ENCODE measurements at regions not wholly inside any gene's neighbourhood (a gene's known extent, or its start where the extent isn't known, plus 50 kb on each side); places are given as distances from the start of the nearest gene placed in this dataset.

DNA sequence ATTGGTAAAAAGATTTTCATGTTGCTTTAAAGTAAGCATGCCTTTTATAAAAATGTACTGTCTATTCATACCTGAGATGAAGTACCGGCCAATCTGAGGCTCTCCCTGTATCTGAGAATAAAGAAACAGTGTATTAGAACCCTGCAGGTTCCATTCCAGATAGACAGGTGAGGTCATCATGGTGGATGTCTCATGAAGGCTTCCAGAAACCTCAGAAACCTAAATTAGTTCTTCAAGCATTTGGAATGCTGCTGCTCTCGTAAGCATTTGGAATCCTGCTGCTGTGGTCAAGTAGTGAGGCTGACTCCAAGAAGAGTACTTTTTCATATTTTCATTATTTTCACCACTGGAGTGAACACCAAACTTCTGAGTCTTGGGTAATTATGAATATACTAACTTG lies 642.3 kb downstream of the MAFB start:
- Histone ChIP-seq H3K9me3 (no peaks in the 10 kb centered on the region), H3K4me1 (no peaks in the 10 kb centered on the region), H3K27me3 (no peaks in the 10 kb centered on the region), H3K4me3 (no peak overlapping the region), H3K36me3 (no peaks in the 10 kb centered on the region), H3K27ac (no peak overlapping the region)
- no peak for TF ChIP-seq CTCF (IDR thresholded peaks at IDR 0.05)
- intact Hi-C loops (cut with DNase I): no loop called here
- ATAC-seq: no peak
- DNase-seq: no peak
- WGBS, 2 donors: 94 to 96% methylated on average over 2 of the region's 2 CpGs

GRCh38 chr20:40037511-40037910 lies 651.5 kb downstream of the MAFB start:
- Histone ChIP-seq H3K27ac (no peak overlapping the region), H3K27me3 (no peaks in the 10 kb centered on the region), H3K4me1 (no peaks in the 10 kb centered on the region), H3K4me3 (no peak overlapping the region), H3K36me3 (no peaks in the 10 kb centered on the region), H3K9me3 (peaks cover 0 to 6% (median 0%) of the 10 kb centered on the region in 11 donors)
- intact Hi-C loops (cut with DNase I): no loop called here
- 84 to 89% methylated on average over 1 of the region's 1 CpG for WGBS, 2 donors
- ATAC-seq (no peak), DNase-seq (no peak)
- TF ChIP-seq CTCF (IDR thresholded peaks at IDR 0.05): no peak

DNA sequence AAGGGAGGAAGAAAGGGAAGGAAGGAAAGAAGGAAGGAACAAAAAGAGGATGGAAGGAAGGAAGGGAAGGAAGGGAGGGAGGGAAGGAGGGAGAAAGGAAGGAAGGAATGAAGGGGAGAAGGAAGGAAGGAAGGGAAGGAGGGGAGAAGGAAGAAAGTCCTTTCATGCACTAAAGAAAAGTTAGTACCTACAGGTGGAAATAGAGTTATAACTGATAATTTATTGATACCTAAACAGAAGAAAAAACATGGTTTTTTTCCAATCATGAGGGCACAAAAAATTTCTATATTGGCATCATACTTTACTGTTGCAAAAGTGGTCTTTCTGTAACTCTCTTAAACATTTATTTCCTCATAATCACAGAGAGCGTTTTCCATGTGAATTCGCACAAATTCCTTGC lies 659.4 kb downstream of the MAFB start:
- no peak overlapping the region for H3K4me3 ChIP-seq
- H3K9me3 ChIP-seq: no peaks in the 10 kb centered on the region
- no peaks in the 10 kb centered on the region for H3K36me3 ChIP-seq
- H3K4me1 ChIP-seq: no peaks in the 10 kb centered on the region
- no peak for DNase-seq
- 90 to 95% methylated on average over 2 of the region's 2 CpGs for WGBS, 2 donors
- TF ChIP-seq CTCF (IDR thresholded peaks at IDR 0.05): no peak
- intact Hi-C loops (cut with DNase I): no loop called here
- H3K27me3 ChIP-seq: peaks cover 0 to 3% (median 0%) of the 10 kb centered on the region in 7 donors
- ATAC-seq: no peak
- H3K27ac ChIP-seq: no peak overlapping the region

DNA sequence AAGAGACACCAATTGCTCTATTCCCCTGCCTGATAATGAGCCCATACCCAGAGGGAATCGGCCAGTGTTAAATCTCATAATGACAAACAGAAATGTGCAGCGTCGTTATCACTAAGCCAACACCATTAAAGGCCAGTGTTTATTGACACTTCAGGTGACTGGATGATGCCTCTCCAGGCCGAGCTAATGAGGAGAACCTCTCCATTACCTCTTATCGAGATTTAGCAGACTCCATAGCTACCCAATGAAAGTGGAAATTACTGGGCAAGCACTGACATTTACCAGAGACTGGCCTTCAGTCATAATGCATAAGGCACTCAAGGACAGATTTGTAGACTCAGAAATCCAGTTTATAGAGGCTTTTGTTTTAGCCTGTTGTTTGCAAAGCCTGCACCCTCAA lies 669.5 kb downstream of the MAFB start:
- DNase-seq: no peak
- intact Hi-C loops (cut with DNase I): no loop called here
- H3K4me3 ChIP-seq: no peak overlapping the region

More for the DNA sequence above, 669.5 kb downstream of the MAFB start:
- no peak for TF ChIP-seq CTCF (IDR thresholded peaks at IDR 0.05)
- WGBS, 2 donors: 43 to 45% methylated on average over 5 of the region's 5 CpGs
- Histone ChIP-seq H3K4me1 (no peaks in the 10 kb centered on the region), H3K36me3 (no peaks in the 10 kb centered on the region), H3K27me3 (no peaks in the 10 kb centered on the region), H3K27ac (no peak overlapping the region), H3K9me3 (peaks cover 0 to 4% (median 0%) of the 10 kb centered on the region in 11 donors)
- ATAC-seq: no peak
